ENCODE measurements at regions not wholly inside any gene's neighbourhood (a gene's known extent, or its start where the extent isn't known, plus 50 kb on each side); places are given as distances from the start of the nearest gene placed in this dataset.

DNA sequence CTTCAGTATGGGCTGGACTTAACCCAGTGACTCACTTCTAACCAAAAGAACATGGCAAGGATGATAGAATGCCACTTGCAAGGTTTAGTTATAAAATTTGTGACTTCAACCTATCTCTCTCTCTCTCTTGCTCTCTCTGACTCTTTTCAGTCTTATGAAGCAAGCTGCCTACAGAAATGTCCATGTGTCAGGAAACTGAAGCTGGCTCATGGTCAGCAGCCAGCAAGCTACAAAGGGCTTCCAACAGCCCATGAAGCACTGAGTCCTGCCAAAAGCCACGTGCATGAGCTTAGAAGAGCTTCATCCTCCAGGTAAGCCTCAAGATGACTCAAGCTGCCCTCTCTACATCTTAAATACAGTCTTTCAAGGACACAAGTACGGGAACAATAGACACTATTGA, 100.3 kb downstream of the HS3ST1 start:
- TF ChIP-seq ESRRA (CRISPR knock-in tag; IDR thresholded peaks at IDR 0.05; ENCODE audit: borderline replicate concordance) (no peak), CREB1 (CRISPR knock-in tag; IDR thresholded peaks at IDR 0.05) (no peak)
